ENCODE measurements at regions not wholly inside any gene's neighbourhood (a gene's known extent, or its start where the extent isn't known, plus 50 kb on each side); places are given as distances from the start of the nearest gene placed in this dataset.

DNA sequence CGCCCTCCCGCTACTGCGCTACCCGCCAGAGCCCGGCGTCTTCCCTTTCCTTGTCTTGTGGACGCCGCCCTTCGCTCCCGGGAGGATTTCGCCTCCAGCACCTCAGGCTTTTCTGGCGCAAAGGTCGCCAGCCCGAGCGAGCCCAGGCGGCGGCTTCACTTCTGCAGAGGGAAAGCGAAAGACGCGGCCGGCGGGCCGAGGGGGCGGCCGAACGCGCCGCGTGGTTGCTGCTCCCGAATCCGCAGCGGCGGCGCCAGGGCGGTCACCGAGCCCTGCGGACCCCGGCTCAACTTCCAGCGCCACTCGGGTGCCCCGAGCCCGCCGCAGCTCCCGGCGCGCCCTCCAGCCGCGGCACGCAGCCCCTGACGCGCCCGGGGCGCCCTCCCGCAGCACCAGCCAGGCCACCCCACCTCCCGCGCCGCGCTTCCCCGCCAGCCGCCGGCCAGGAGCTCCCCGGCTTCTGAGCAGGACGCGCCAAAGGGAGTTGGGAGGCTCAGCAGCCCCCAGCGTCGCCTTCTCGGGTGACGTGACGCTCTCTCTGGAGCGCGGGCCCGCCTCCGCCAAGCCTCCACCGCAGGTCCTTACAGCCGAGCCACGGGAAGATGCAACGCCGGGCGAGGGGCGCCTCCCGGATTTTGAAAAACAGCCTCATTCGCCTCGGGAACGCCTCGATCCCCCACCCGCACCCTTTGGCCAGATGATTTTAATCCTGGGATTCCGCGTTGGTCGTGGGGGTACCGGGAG lies 84.9 kb upstream of the EPB41L3 start:
- TF ChIP-seq, protein P1, sequence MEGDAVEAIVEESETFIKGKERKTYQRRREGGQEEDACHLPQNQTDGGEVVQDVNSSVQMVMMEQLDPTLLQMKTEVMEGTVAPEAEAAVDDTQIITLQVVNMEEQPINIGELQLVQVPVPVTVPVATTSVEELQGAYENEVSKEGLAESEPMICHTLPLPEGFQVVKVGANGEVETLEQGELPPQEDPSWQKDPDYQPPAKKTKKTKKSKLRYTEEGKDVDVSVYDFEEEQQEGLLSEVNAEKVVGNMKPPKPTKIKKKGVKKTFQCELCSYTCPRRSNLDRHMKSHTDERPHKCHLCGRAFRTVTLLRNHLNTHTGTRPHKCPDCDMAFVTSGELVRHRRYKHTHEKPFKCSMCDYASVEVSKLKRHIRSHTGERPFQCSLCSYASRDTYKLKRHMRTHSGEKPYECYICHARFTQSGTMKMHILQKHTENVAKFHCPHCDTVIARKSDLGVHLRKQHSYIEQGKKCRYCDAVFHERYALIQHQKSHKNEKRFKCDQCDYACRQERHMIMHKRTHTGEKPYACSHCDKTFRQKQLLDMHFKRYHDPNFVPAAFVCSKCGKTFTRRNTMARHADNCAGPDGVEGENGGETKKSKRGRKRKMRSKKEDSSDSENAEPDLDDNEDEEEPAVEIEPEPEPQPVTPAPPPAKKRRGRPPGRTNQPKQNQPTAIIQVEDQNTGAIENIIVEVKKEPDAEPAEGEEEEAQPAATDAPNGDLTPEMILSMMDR (IDR thresholded peaks at IDR 0.05): no peak
- H3K27ac Mint-ChIP-seq: no peak overlapping the region
- no peaks in the 10 kb centered on the region for H3K36me3 ChIP-seq (ENCODE audit: control insufficient read depth, insufficient read depth, low read length)
- no peaks in the 10 kb centered on the region for H3K9me3 Mint-ChIP-seq
- ATAC-seq (no peak), DNase-seq (no peak)
- intact Hi-C loops (cut with micrococcal nuclease): no loop called here
- H3K9me3 ChIP-seq (ENCODE audit: control insufficient read depth, insufficient read depth, low read length): no peaks in the 10 kb centered on the region
- H3K4me3 ChIP-seq (ENCODE audit: low read length): no peak overlapping the region
- peaks cover 32% of the 10 kb centered on the region for H3K27me3 ChIP-seq (ENCODE audit: control insufficient read depth, insufficient read depth, low read length)
- H3K36me3 Mint-ChIP-seq: no peaks in the 10 kb centered on the region
- H3K4me3 Mint-ChIP-seq: no peak overlapping the region
- 1% methylated on average over 90 of the region's 90 CpGs for WGBS (ENCODE audit: insufficient coverage)
- no peak overlapping the region for H3K27ac ChIP-seq (ENCODE audit: low read length)
- H3K4me1 Mint-ChIP-seq: no peaks in the 10 kb centered on the region
- peaks cover 21% of the 10 kb centered on the region for H3K4me1 ChIP-seq (ENCODE audit: control insufficient read depth, insufficient read depth, low read length)
- peaks cover 9 to 20% of the 10 kb centered on the region in 2 donors for H3K27me3 Mint-ChIP-seq (ENCODE audit: low read depth in 2 of 2)

DNA sequence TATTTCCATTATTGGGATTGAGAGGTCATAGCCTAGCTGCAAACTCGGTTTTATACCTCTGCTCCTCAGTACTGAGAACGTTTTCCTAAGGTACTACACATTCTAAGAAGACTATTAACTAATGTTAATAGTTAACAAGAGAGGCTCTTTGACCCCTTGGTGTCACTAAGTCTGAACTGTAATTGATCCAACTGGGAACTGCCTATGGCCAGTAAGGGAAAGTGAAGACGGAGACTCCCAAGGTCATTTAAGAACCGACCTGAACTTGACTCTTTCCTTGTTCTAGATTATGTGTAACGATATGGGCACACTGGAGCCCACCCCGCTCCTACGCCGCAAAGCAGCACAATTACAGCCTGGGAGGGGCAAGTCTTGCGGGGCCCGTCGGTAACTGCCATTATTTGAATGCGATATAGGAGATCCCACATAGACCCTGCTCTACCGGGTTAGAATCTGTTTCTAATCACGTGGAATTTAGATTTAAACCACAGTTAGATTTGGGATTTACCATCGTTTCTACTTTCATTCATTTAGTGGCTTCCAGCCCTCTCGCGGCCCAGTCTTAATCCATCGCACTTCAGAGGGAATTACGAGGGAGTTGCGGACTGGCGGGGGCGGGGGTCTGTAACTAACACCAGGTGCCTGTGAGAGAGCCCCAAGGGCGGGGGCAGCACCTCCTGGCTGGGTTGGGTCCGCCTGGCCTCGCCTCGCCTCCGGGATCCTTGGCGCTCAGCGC lies 84.1 kb upstream of the EPB41L3 start:
- no peak overlapping the region for H3K27ac Mint-ChIP-seq
- no peak for DNase-seq
- no peak overlapping the region for H3K4me3 Mint-ChIP-seq
- Histone ChIP-seq H3K9me3 (ENCODE audit: control insufficient read depth, insufficient read depth, low read length) (no peaks in the 10 kb centered on the region), H3K36me3 (ENCODE audit: control insufficient read depth, insufficient read depth, low read length) (no peaks in the 10 kb centered on the region), H3K4me1 (ENCODE audit: control insufficient read depth, insufficient read depth, low read length) (peaks cover 21% of the 10 kb centered on the region), H3K4me3 (ENCODE audit: low read length) (no peak overlapping the region), H3K27me3 (ENCODE audit: control insufficient read depth, insufficient read depth, low read length) (peaks cover 32% of the 10 kb centered on the region), H3K27ac (ENCODE audit: low read length) (no peak overlapping the region)
- peaks cover 9 to 16% of the 10 kb centered on the region in 2 donors for H3K27me3 Mint-ChIP-seq (ENCODE audit: low read depth in 2 of 2)
- no peaks in the 10 kb centered on the region for H3K9me3 Mint-ChIP-seq
- 16% methylated on average over 28 of the region's 29 CpGs for WGBS (ENCODE audit: insufficient coverage)
- H3K36me3 Mint-ChIP-seq: no peaks in the 10 kb centered on the region
- intact Hi-C loops (cut with micrococcal nuclease): no loop called here
- TF ChIP-seq, protein P1 (IDR thresholded peaks at IDR 0.05): no peak
- H3K4me1 Mint-ChIP-seq: no peaks in the 10 kb centered on the region
- no peak for ATAC-seq

DNA sequence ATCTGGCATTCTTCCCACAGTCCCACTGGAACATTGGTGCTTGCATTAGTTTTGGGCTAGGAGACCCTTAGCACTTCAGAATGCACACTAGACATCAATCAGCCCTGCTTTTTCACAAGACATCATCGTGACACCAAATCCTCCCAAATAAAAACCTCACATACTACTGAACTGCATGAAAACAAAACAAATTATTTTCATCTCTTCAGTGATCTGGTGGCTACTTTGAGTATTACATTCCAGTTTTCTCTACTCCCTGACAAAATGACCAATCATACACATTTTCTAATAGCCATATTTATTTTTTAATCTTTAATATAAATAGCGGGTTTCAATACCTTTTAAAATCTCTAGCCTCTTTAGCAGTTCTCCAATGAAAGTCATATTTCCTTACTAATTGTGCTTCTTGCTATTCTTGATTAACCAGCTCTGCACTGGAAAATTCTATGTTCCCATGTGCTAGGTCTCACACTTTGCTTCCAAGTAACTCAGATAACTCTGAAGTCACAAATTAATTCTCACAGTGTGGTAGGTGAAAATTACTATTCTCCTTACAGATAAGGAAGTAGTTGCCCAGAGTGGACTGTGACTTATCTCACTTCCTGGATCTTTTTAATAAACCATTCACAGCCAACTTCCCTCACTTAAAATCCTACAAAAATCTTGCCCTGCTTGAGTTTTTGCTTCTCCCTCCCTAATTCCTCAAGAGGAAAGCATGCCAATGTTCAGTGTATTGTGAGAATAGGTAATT lies 82.5 kb upstream of the EPB41L3 start:
- TF ChIP-seq, protein P1 (IDR thresholded peaks at IDR 0.05): no peak
- WGBS (ENCODE audit: insufficient coverage): 83% methylated on average over 2 of the region's 2 CpGs
- no peak overlapping the region for H3K27ac Mint-ChIP-seq
- intact Hi-C loops (cut with micrococcal nuclease): no loop called here
- no peaks in the 10 kb centered on the region for H3K9me3 Mint-ChIP-seq
- H3K27ac ChIP-seq (ENCODE audit: low read length): no peak overlapping the region
- H3K9me3 ChIP-seq (ENCODE audit: control insufficient read depth, insufficient read depth, low read length): no peaks in the 10 kb centered on the region
- H3K27me3 Mint-ChIP-seq (ENCODE audit: low read depth in 2 of 2): peaks cover 4 to 10% of the 10 kb centered on the region in 2 donors
- ATAC-seq (no peak), DNase-seq (no peak)
- no peaks in the 10 kb centered on the region for H3K36me3 Mint-ChIP-seq
- no peaks in the 10 kb centered on the region for H3K4me1 Mint-ChIP-seq
- no peak overlapping the region for H3K4me3 Mint-ChIP-seq
- H3K36me3 ChIP-seq (ENCODE audit: control insufficient read depth, insufficient read depth, low read length): no peaks in the 10 kb centered on the region
- peaks cover 21% of the 10 kb centered on the region for H3K4me1 ChIP-seq (ENCODE audit: control insufficient read depth, insufficient read depth, low read length)
- H3K4me3 ChIP-seq (ENCODE audit: low read length): no peak overlapping the region
- peaks cover 32% of the 10 kb centered on the region for H3K27me3 ChIP-seq (ENCODE audit: control insufficient read depth, insufficient read depth, low read length)
